SJSA1 (cell line): ENCODE measurements at regions not wholly inside any gene's neighbourhood (a gene's known extent, or its start where the extent isn't known, plus 50 kb on each side); places are given as distances from the start of the nearest gene placed in this dataset.

ENCODE experiments used
- DNase-seq, 2 experiments: peaks; one replicate each; pipeline ENCODE4 v3.0.0-alpha.2; 2015 to 2020; ENCODE audit warnings: low spot score in 2 of 2, low read depth in 1 of 2
- H3K27ac ChIP-seq: fragments of 250-450 bp; sonication (Bioruptor Pico); 2 replicates; pipeline ENCODE4 v1.5.1; 2020; ENCODE audit warnings: mild to moderate bottlenecking, moderate library complexity
- H3K27me3 ChIP-seq: fragments of 250-450 bp; sonication (Bioruptor Pico); replicated peaks from 2 replicates; pipeline ENCODE4 v1.5.1; 2020; ENCODE audit warnings: mild to moderate bottlenecking, moderate library complexity
- H3K36me3 ChIP-seq: fragments of 250-450 bp; sonication (Bioruptor Pico); 2 replicates; pipeline ENCODE4 v1.5.1; 2020; ENCODE audit warnings: mild to moderate bottlenecking
- H3K4me1 ChIP-seq: fragments of 250-450 bp; sonication (Bioruptor Pico); replicated peaks from 2 replicates; pipeline ENCODE4 v1.6.1; 2021; ENCODE audit warnings: mild to moderate bottlenecking
- H3K4me3 ChIP-seq: fragments of 250-450 bp; sonication (Bioruptor Pico); 2 replicates; pipeline ENCODE4 v1.5.1; 2020; ENCODE audit warnings: mild to moderate bottlenecking
- H3K9me3 ChIP-seq: fragments of 250-450 bp; sonication (Bioruptor Pico); replicated peaks from 2 replicates; pipeline ENCODE4 v1.5.1; 2020; ENCODE audit warnings: mild to moderate bottlenecking

DNA sequence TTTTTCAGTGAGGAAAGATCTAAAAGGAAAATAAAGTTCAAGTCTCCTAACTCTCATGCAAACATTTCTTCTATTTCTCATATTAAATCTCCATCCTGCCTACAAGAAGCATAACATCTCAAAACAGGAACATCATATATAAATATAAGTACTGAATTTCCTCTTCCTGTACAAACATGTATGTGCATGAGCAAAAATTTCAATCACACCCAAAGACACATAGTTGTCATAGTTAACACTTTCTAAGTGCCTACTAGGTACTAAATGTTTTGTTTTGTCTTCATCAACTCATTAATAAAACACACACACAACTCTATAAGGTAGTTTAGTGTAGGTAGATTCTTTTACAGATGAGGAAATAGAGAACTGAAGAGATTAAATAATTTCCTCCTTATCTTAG, 237.1 kb upstream of the ADGRL2 start:
- Histone ChIP-seq H3K4me3 (no peak overlapping the region), H3K27me3 (0 out of 2 replicates have a peak, but pooled peaks cover 5% of the 10 kb centered on the region), H3K4me1 (no peaks in the 10 kb centered on the region), H3K27ac (no peak overlapping the region), H3K36me3 (no peaks in the 10 kb centered on the region), H3K9me3 (no peaks in the 10 kb centered on the region)
- DNase-seq: no peak

DNA sequence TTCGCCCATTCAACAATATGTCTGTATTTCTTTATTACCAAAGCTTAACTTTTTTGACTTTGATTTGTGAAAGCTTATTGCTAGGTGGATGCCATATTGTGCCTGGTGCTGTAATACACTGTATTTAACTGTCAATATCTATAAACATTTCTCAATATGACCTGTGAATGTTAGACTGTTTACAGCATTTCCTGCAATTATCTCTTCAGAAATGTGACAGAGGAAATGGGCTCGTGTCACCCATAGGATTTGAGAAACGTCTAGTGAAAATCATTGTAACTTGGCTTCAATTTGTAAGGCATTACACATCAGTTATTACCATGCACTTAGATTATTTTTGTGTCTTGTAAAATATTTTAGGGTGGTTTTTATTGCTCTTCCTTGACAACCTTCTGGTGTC, 237.8 kb upstream of the ADGRL2 start:
- Histone ChIP-seq H3K27me3 (0 out of 2 replicates have a peak, but pooled peaks cover 5% of the 10 kb centered on the region), H3K36me3 (no peaks in the 10 kb centered on the region), H3K4me3 (no peak overlapping the region), H3K4me1 (no peaks in the 10 kb centered on the region), H3K27ac (no peak overlapping the region), H3K9me3 (no peaks in the 10 kb centered on the region)
- no peak for DNase-seq

DNA sequence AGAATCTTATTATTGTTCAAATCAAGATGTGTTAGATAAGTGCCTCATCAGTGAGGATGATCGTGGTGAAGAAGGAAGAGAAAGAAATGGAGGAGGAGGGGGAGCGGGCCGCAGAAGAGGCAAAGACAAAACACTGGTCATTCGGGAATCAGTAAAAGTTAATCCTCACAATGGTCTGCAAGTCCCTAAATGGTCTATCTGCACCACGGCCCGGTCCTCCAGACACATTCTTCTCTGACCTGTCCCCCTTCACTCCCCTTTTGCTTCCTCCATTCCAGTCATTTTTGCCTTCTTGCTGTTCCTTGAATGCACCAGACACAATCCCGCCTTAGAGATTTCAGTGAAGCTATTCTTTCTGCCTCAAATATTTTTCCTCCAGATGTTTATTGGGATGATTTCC, 240.1 kb upstream of the ADGRL2 start:
- Histone ChIP-seq H3K27me3 (0 out of 2 replicates have a peak, but pooled peaks cover 2% of the 10 kb centered on the region), H3K27ac (no peak overlapping the region), H3K4me1 (no peaks in the 10 kb centered on the region), H3K9me3 (no peaks in the 10 kb centered on the region), H3K36me3 (no peaks in the 10 kb centered on the region), H3K4me3 (no peak overlapping the region)
- no peak for DNase-seq

DNA sequence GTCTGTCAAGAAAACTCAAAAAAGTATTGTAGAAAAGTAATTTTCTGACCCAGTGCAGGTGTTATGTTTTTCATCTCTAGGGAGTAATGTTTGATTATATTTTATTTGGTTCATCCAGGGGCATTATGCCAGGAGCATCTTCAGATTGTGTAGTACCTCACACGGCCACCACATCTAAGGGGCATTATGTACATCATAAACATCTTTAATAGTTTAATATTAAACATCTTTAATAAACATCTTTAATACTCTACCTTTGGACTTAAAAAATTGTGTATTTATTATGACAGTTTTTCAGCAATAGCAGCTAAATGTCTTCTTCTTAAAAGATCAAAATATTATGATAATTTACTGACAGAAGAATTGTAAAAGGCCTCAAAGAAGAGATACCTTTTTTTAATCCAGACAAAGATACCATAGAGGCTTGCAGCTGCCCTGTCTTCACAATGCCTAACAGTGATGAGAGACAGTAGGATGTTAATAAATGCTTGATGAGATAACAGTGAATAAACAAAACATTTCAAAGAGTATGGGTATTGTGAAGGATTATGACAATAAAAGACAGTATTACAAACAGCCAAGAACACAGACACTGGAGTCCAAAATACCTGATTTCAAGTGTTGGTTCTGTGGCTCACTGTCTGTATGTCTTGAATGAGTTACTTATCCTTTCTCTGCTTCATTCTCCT, 240.9 kb upstream of the ADGRL2 start:
- no peak overlapping the region for H3K27ac ChIP-seq
- H3K4me3 ChIP-seq: no peak overlapping the region
- no peak for DNase-seq
- 0 out of 2 replicates have a peak, but pooled peaks cover 2% of the 10 kb centered on the region for H3K27me3 ChIP-seq
- no peaks in the 10 kb centered on the region for H3K36me3 ChIP-seq
- H3K4me1 ChIP-seq: no peaks in the 10 kb centered on the region
- H3K9me3 ChIP-seq: no peaks in the 10 kb centered on the region

DNA sequence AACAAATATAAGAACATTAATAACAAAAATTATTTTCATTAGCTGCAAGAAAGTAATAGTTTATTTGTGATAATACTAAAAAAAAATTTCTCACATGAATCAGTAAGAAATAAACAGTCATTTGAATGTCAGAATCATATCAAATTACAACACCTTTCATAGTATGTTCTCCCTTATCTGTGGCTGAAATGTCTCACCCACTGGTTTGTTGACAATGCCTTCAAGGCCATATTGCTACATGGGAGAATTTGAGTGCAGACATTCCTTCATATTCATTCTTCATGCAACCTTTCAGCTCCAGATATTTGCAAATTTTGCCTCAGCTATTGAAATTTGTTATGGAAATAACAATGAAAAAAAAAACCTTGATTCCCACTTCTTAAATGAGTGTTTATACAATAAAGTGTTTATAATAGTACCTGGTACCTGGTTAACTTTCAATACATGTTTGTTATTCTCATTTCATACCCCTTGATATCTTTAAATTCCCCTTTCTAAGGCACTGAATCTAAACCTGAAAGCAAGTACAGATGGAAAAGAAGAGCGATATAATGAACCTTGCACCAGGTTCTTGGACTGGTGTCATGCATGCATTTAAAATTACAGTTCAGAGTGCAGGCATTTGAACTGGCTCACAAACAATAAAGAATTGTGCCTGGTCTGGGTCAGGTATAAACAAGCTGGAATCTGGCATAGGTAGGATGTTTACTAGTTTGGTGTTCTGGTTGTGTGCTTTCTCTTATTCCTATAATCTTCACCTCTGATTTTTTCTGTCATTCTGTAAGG, 242.2 kb upstream of the ADGRL2 start:
- no peaks in the 10 kb centered on the region for H3K9me3 ChIP-seq
- no peak for DNase-seq
- no peaks in the 10 kb centered on the region for H3K36me3 ChIP-seq
- 0 out of 2 replicates have a peak, but pooled peaks cover 2% of the 10 kb centered on the region for H3K27me3 ChIP-seq
- no peaks in the 10 kb centered on the region for H3K4me1 ChIP-seq
- H3K4me3 ChIP-seq: no peak overlapping the region
- no peak overlapping the region for H3K27ac ChIP-seq

DNA sequence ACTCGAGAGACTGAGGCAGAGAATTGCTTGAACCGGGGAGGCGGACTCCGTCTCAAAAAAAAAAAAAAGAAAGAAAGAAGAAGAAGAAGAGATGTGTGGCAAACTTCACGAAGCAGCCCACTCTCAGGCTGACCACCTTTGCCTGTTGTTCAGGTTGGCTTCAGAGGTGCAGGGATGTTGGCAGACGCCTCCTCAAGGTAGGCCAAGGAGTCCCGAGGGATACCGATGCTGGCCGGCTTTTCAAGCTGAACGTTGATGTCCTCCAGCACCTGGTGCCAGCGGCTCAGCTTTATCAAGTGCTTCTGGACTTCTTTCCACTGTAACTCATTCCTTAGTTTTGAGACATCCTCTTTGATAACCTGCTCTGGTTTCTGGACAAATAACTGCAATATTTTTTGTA, 243.8 kb upstream of the ADGRL2 start:
- Histone ChIP-seq H3K4me3 (no peak overlapping the region), H3K4me1 (no peaks in the 10 kb centered on the region), H3K9me3 (no peaks in the 10 kb centered on the region), H3K27me3 (no peaks in the 10 kb centered on the region), H3K27ac (no peak overlapping the region), H3K36me3 (no peaks in the 10 kb centered on the region)
- no peak for DNase-seq

DNA sequence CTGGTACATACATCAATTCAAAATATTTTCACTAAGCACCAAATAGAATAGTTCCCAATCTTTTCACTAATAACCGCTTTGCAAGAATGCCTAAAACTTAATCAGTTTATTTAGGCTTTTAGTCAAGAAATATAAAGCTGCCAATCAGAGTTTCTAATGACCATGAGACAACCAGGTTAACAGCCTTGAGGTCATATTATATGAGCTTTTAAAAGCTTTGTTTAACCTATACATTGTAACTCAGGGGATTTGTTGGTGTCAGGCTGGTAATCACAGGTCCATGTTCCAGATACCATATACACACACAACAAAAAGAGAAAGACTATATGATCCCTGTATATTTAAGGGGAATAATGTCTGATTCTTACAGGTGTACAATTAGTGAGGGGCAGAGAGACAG, 246.2 kb upstream of the ADGRL2 start:
- DNase-seq: no peak
- H3K27ac ChIP-seq: no peak overlapping the region
- H3K4me1 ChIP-seq: no peaks in the 10 kb centered on the region
- H3K9me3 ChIP-seq: no peaks in the 10 kb centered on the region
- H3K36me3 ChIP-seq: no peaks in the 10 kb centered on the region
- H3K4me3 ChIP-seq: no peak overlapping the region
- no peaks in the 10 kb centered on the region for H3K27me3 ChIP-seq

DNA sequence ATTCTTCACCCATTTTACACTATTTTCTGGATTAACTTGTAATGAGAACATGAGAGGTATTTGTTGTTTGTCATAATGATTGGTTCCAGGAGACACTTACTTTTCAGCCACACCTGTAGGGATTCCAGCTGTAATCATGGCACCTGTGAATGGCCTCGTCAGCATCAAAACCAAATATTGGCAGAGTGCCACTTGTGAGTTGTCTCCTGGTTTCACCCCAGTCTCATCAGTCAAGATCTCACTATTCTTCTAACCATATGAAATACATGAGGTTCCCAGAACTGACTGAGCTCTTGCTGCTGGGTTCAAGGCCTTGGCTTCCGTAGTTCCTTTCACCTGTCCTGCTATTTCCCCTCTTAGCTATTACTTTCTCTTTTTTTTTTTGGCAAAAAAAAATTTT, 246.6 kb upstream of the ADGRL2 start:
- DNase-seq: no peak

DNA sequence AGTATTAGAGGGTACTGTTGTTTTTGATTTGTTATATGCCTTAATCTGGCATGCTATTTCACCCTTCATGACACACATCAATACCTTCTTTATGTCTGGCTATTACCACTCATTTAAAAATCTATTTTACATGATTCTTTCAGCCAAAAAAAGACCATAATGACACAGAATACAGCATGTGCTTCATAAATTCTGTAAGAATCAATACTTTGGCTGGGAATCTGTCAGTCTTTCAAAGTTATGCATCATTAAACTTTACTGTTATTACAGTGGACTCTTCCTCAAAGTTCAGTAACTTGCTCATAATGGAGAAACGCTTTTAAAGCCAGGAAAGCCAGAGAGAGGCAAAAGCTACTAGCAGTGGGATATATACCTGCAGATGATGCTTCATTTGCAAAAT, 247.2 kb upstream of the ADGRL2 start:
- Histone ChIP-seq H3K36me3 (no peaks in the 10 kb centered on the region), H3K4me3 (no peak overlapping the region), H3K4me1 (no peaks in the 10 kb centered on the region), H3K9me3 (no peaks in the 10 kb centered on the region), H3K27me3 (no peaks in the 10 kb centered on the region), H3K27ac (no peak overlapping the region)
- DNase-seq: no peak

More for the DNA sequence above, 246.6 kb upstream of the ADGRL2 start:
- Histone ChIP-seq H3K4me3 (no peak overlapping the region), H3K27me3 (no peaks in the 10 kb centered on the region), H3K36me3 (no peaks in the 10 kb centered on the region), H3K9me3 (no peaks in the 10 kb centered on the region), H3K27ac (no peak overlapping the region), H3K4me1 (no peaks in the 10 kb centered on the region)

DNA sequence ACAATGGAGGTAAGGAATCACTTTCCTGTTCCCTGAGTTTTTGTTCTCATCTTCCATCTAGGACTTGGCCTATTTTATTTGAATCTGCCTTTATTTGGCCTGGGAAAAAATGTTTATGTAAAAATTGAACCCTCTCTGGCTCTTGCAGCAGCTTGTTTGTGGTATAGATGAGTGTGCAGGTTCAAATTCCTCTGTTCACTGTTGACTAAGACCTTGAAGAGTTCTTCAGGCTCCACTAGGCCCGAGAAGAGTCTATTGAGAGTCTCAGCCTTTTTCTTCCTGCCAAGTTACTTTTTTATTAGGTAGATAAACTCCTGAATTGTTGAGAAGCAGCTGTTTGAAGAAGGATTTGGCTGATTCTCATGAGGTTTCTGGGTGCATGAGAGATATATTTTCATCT, 248.8 kb upstream of the ADGRL2 start:
- H3K9me3 ChIP-seq: no peaks in the 10 kb centered on the region
- H3K4me3 ChIP-seq: no peak overlapping the region

DNA sequence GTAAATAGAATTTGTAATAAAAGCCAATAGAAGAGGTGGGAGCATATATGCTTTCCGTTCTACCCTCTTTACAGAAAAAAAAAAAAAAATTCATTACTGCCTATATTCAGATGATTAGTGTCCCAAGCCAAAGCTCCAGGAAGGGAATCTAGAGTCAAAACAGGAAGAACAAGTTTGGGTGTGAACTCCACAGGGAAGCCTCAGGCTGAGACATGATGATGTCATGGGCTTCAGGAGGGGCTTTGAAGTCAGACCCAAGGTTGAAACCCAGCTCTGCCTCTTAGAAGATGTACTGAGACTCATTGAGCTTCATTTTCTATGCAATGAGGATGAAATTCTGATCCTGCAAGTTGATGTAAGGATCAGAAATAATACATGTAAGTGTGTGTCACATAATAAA, 250.0 kb upstream of the ADGRL2 start:
- no peaks in the 10 kb centered on the region for H3K36me3 ChIP-seq
- H3K27me3 ChIP-seq: no peaks in the 10 kb centered on the region
- H3K27ac ChIP-seq: no peak overlapping the region
- no peaks in the 10 kb centered on the region for H3K9me3 ChIP-seq
- H3K4me1 ChIP-seq: no peaks in the 10 kb centered on the region
- no peak overlapping the region for H3K4me3 ChIP-seq
- DNase-seq: no peak

More for the DNA sequence above, 248.8 kb upstream of the ADGRL2 start:
- no peaks in the 10 kb centered on the region for H3K4me1 ChIP-seq
- no peak for DNase-seq
- H3K36me3 ChIP-seq: no peaks in the 10 kb centered on the region
- H3K27ac ChIP-seq: no peak overlapping the region
- H3K27me3 ChIP-seq: no peaks in the 10 kb centered on the region

DNA sequence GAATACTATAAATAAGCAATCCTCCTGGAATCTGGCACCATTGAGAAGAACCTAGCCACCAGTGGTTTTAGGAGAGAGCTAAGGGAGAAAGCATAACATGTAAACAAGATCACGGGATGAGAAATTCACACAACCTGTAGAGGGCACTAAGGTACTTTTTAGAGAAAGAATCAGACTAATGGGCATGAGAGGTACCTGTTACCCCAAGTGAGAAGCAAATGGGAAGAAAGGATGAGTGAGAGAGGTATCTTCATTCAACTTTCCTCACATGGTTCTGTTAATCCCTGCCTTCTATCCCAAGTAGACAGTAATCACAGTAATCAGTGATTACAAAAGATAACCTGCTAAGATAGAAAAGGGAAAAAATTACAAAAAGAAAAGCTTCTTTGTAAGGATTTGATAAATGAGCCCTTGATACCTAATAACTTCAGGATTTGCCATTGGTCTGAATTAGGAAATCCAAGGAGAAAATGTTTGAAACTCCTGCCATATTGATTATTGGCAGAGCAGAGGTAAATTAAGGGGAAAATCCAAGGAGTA, 251.1 kb upstream of the ADGRL2 start:
- H3K4me1 ChIP-seq: no peaks in the 10 kb centered on the region
- H3K27me3 ChIP-seq: no peaks in the 10 kb centered on the region
- no peak overlapping the region for H3K4me3 ChIP-seq
- no peaks in the 10 kb centered on the region for H3K36me3 ChIP-seq
- no peak overlapping the region for H3K27ac ChIP-seq
- peak in 1 of 2 experiments; percentile 18 for DNase-seq
- no peaks in the 10 kb centered on the region for H3K9me3 ChIP-seq

DNA sequence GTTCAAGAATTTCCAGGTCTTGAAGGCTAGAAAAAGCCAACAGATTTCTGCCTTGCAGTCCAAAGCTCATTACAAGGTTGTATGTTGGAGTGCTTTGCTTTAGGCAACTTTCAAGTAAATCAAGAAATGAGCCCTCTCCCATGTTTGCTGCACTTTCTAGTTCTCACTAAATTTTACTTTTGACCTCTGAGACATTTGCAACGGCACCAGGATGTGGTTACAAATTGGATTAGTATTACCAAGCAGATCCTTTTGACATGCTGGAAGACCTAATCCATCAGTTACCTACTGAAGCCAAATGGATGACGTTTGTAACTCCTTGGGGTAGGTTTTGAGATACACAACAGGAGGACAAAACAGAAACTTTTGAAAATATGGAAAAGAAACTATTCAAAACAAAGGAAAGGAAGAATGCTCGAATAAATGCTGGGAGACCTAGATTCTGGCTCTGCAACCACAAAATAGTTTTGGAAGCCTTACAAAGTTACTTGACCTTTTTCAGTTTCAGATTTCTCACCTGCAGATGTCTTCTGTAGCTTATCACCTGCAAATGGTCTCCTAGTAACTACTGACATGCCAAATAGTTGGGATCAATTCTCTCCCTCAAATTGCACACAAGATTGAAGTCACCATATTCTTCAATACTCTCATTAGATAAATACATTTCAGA, 251.7 kb upstream of the ADGRL2 start:
- Histone ChIP-seq H3K4me3 (no peak overlapping the region), H3K4me1 (no peaks in the 10 kb centered on the region), H3K9me3 (no peaks in the 10 kb centered on the region), H3K27ac (no peak overlapping the region), H3K27me3 (no peaks in the 10 kb centered on the region), H3K36me3 (no peaks in the 10 kb centered on the region)
- no peak for DNase-seq

DNA sequence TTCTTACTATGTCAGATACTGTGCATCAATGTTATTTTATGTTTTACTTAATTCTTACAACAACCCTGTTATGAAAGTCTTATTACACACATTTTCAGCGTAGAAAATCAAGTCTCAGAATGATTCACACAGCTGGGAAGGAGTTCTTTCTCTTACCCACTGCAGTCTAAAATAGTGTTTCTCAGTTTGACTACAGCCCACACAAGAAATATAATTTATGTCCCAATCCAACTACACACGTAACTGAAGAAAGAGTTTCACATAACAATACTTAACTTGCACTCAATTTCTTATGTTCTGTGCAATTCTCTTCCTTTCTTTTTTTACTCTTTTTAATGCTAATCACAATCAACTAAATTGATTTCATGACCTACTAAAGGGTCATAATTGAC, 252.8 kb upstream of the ADGRL2 start:
- H3K9me3 ChIP-seq: no peaks in the 10 kb centered on the region
- no peaks in the 10 kb centered on the region for H3K27me3 ChIP-seq
- H3K36me3 ChIP-seq: no peaks in the 10 kb centered on the region
- no peak overlapping the region for H3K4me3 ChIP-seq
- no peak overlapping the region for H3K27ac ChIP-seq
- H3K4me1 ChIP-seq: no peaks in the 10 kb centered on the region
- no peak for DNase-seq
